OCI-LY7 (cell line): ENCODE measurements at regions not wholly inside any gene's neighbourhood (a gene's known extent, or its start where the extent isn't known, plus 50 kb on each side); places are given as distances from the start of the nearest gene placed in this dataset.
"Not testable (repeated sequence)": the region's sequence is repeated elsewhere in the genome, so short reads cannot be mapped to it uniquely, and the experiment has no call there.

Source experiments
- BruUV-seq: library from RNA; stranded (reverse); fragments of 400-500 nt; replicated peaks from 2 replicates; lab custom pipeline; 2021; lab: Mats Ljungman, UMichigan
- CTCF ChIA-PET: fragments of 300-600 bp; sonication (Branson Sonifier 250); formaldehyde crosslinking; loops from one replicate; lab custom pipeline; 2022; ENCODE audit warnings: antibody characterized with exemption; ENCODE audit not compliant: unreplicated experiment; lab: Charles Lee
- POLR2A ChIA-PET: fragments of 300-600 bp; sonication (Branson Sonifier 250); formaldehyde crosslinking; loops from one replicate; lab custom pipeline; 2022; ENCODE audit warnings: antibody characterized with exemption; lab: Charles Lee
- DNase-seq: peaks from one replicate; pipeline ENCODE4 v3.0.0-alpha.2; 2015; ENCODE audit warnings: low spot score
- H2AFZ ChIP-seq: fragments of 200-600 bp; sonication (generic), shearing (Covaris generic); 2 replicates; pipeline ENCODE4 v1.6.1; 2014; ENCODE audit warnings: mild to moderate bottlenecking, antibody characterized with exemption, low read length, moderate library complexity
- H3K27ac ChIP-seq: fragments of 200-600 bp; sonication (generic); 2 replicates; pipeline ENCODE4 v1.5.1; 2014; ENCODE audit warnings: mixed run types, low read depth, mild to moderate bottlenecking, moderate library complexity, low read length, inconsistent platforms; ENCODE audit not compliant: poor library complexity, severe bottlenecking
- H3K36me3 ChIP-seq: fragments of 200-600 bp; sonication (generic); 2 replicates; pipeline ENCODE4 v1.6.1; 2014; ENCODE audit warnings: mild to moderate bottlenecking, antibody characterized with exemption, low read length, moderate library complexity, mixed read lengths; ENCODE audit not compliant: insufficient read depth
- H3K4me1 ChIP-seq: fragments of 200-600 bp; sonication (generic); 2 replicates; pipeline ENCODE4 v1.5.1; 2014; ENCODE audit warnings: mild to moderate bottlenecking, low read length; ENCODE audit not compliant: insufficient read depth, poor library complexity, severe bottlenecking
- H3K4me2 ChIP-seq: fragments of 200-600 bp; sonication (generic); 2 replicates; pipeline ENCODE4 v1.6.1; 2014; ENCODE audit warnings: mild to moderate bottlenecking, low read length
- H3K4me3 ChIP-seq: fragments of 200-600 bp; sonication (generic); 2 replicates; pipeline ENCODE4 v1.5.1; 2014; ENCODE audit warnings: mild to moderate bottlenecking, low read depth, low read length; ENCODE audit not compliant: poor library complexity, severe bottlenecking
- H3K79me2 ChIP-seq: fragments of 200-600 bp; sonication (generic); 2 replicates; pipeline ENCODE4 v1.6.1; 2016; ENCODE audit warnings: low read depth, mild to moderate bottlenecking, low read length, moderate library complexity, mixed read lengths; ENCODE audit not compliant: insufficient read depth
- H3K9me2 ChIP-seq: fragments of 200-600 bp; sonication (generic); 2 replicates; pipeline ENCODE4 v1.6.1; 2016; ENCODE audit warnings: mild to moderate bottlenecking, low read length, mixed read lengths; ENCODE audit not compliant: insufficient read depth
- H3K9me3 ChIP-seq: fragments of 200-600 bp; sonication (generic); 2 replicates; pipeline ENCODE4 v1.6.1; 2014; ENCODE audit warnings: mild to moderate bottlenecking, mixed run types, low read length, mixed read lengths
- H4K20me1 ChIP-seq: fragments of 200-600 bp; sonication (generic); 2 replicates; pipeline ENCODE4 v1.6.1; 2014; ENCODE audit warnings: mild to moderate bottlenecking, antibody characterized with exemption, low read length, moderate library complexity, mixed read lengths; ENCODE audit not compliant: insufficient read depth
- EZH2phosphoT487 ChIP-seq: fragments of 200-600 bp; sonication (generic); IDR thresholded peaks from 2 replicates; pipeline ENCODE4 v1.6.1; 2018; ENCODE audit warnings: low read depth, borderline replicate concordance, mild to moderate bottlenecking, mixed run types, antibody characterized with exemption, low read length, moderate library complexity, mixed read lengths
- intact Hi-C: fragments of 100-400 bp; cut with micrococcal nuclease; formaldehyde crosslinking; loops from one replicate; pipeline ENCODE4 v1.10.0; 2022; ENCODE audit not compliant: unreplicated experiment
- TF ChIP-seq, protein P1 (sequence below): fragments of 200-600 bp; sonication (generic); conservative IDR thresholded peaks from 2 replicates; pipeline ENCODE4 v1.5.1; 2014; ENCODE audit warnings: mild to moderate bottlenecking, antibody characterized with exemption, low read length, moderate library complexity, mixed read lengths

DNA sequence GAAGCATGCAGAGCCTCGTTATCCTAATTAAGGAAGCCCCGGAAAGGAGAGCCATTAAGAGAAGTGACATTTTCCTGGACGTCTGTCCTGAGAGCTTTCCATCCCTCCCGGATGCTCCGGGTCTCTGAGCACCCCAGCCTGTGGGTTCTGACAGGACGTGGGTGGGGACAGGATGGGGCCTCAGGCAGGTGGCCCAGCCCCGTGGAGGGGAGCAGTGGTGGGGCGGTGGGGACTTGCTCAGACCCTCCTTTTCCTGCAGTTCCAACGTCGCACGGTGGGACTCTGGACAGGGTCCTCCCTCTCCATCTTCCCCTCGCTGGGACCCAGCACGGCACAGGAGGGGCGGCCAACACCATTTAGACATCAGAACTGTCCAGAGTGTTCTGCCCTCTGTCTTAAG is 262.9 kb downstream of the ADGRD1 start:
- CTCF ChIA-PET, H3K27ac ChIP-seq, H3K36me3 ChIP-seq, BruUV-seq, H3K9me2 ChIP-seq, H3K4me3 ChIP-seq, POLR2A ChIA-PET, H3K9me3 ChIP-seq, H3K4me2 ChIP-seq, H2AFZ ChIP-seq, intact Hi-C loops, DNase-seq, H4K20me1 ChIP-seq, H3K79me2 ChIP-seq, H3K4me1 ChIP-seq: not testable (repeated sequence)

DNA sequence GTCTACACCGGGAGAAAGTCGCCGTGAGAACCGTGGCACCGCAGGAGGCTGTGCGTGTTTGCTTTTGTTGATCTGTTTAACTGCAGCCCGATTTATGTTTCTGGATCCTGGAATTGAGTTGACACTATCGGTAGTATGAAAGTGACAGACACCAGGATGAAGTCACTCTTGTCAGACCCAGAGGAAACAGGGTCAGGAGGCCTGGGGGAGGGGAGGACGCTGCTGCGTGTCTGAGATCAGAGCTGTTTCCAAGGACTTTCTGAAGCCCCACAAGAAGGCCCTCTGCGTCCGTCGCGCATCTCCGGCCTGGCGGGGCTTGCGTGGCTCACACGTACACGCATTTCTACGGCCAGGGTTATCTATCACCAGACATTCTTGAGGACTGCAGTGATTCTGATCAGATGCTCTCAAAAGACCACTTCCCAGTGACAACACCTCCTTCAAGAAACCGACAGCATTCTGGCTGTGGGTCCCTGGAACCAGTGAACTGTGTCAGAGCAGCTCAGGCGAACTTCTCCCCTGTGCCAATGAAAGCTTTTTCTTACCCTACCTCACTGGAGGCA is 263.4 kb downstream of the ADGRD1 start:
- no peaks in the 10 kb centered on the region for H3K9me3 ChIP-seq
- H3K36me3 ChIP-seq, result no peaks in the 10 kb centered on the region
- no peak overlapping the region for H3K27ac ChIP-seq
- POLR2A ChIA-PET, result interaction anchor here (0.6 kb wide), 1 partner anchor 196 kb away, joined by 3 read pairs; no protein-coding TSS in a partner anchor
- CTCF ChIA-PET, result no interaction called here
- H4K20me1 ChIP-seq, result no peaks in the 10 kb centered on the region
- no peaks in the 10 kb centered on the region for H3K4me1 ChIP-seq
- H3K4me2 ChIP-seq, result no peak overlapping the region
- H3K79me2 ChIP-seq, result no peaks in the 10 kb centered on the region
- no peak overlapping the region for H2AFZ ChIP-seq
- no peak overlapping the region for H3K4me3 ChIP-seq
- BruUV-seq, result no TSS peak
- TF ChIP-seq, protein P1, sequence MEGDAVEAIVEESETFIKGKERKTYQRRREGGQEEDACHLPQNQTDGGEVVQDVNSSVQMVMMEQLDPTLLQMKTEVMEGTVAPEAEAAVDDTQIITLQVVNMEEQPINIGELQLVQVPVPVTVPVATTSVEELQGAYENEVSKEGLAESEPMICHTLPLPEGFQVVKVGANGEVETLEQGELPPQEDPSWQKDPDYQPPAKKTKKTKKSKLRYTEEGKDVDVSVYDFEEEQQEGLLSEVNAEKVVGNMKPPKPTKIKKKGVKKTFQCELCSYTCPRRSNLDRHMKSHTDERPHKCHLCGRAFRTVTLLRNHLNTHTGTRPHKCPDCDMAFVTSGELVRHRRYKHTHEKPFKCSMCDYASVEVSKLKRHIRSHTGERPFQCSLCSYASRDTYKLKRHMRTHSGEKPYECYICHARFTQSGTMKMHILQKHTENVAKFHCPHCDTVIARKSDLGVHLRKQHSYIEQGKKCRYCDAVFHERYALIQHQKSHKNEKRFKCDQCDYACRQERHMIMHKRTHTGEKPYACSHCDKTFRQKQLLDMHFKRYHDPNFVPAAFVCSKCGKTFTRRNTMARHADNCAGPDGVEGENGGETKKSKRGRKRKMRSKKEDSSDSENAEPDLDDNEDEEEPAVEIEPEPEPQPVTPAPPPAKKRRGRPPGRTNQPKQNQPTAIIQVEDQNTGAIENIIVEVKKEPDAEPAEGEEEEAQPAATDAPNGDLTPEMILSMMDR, result no peak
- TF ChIP-seq EZH2phosphoT487, result no peak
- DNase-seq, result no peak
- intact Hi-C loops, result no loop called here
- H3K9me2 ChIP-seq, result no peaks in the 10 kb centered on the region

DNA sequence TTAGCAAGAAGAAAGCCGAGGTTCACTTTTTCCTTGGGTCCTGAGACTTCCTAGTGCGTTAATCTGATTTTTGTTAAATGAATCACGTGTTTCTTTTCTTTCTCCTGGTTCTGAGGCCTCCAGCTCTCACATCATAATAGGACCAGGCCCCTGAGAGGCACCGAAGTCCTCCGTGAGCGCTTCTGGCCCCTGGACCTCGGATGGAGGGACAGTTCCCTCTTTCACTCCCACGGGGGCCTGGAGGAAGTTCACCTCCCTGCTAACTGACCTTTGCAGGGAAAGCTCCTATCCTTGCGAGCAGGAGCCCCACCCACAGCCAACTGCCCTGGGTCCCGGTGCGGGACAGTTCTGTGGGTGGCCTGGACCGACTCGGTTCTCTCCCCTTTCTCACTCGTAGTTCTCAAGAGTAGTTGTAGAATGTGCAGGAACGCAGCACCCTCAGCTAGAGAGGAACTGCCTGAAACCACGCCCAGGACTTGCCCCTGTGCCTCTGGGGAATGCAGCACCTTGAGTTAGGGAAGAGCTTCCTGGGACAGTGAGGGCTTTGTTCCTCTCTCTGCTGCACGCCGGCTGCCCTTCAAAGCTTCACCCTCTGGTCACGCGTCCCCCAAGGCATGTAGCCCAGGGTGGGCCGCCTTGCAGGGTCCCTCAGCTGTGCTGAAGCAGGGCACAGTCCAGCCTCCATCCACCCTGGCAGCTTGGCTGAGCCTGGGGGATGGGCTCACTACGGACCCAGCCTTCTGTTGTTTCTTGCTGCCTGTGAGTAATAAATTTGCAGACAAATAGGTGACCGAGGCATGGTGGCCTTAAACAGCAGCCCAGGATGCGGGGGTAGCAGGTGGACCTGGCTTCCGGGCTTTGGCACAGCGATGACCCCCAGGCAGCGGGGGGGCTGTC is 264.6 kb downstream of the ADGRD1 start:
- Histone ChIP-seq H3K4me3 (no peak overlapping the region), H4K20me1 (no peaks in the 10 kb centered on the region), H3K36me3 (no peaks in the 10 kb centered on the region), H3K9me3 (no peaks in the 10 kb centered on the region), H3K27ac (no peak overlapping the region), H3K4me2 (no peak overlapping the region), H3K9me2 (no peaks in the 10 kb centered on the region), H3K79me2 (no peaks in the 10 kb centered on the region), H3K4me1 (no peaks in the 10 kb centered on the region), H2AFZ (no peak overlapping the region)
- no peak for DNase-seq
- no TSS peak for BruUV-seq
- TF ChIP-seq, protein P1, result no peak
- no peak for TF ChIP-seq EZH2phosphoT487
- intact Hi-C loops, result no loop called here
- ChIA-PET POLR2A (no interaction called here), CTCF (no interaction called here)
